Muscle of back (tissue), 3 donors: ENCODE measurements at regions not wholly inside any gene's neighbourhood (a gene's known extent, or its start where the extent isn't known, plus 50 kb on each side); places are given as distances from the start of the nearest gene placed in this dataset.
A peak's percentile ranks its signal among the peaks of the same experiment; 100 is the strongest.

Source experiments
- DNase-seq, 3 donors: peaks; one replicate each; pipeline versions ENCODE4 v3.0.0 to v3.0.0-alpha.2; 2013

DNA sequence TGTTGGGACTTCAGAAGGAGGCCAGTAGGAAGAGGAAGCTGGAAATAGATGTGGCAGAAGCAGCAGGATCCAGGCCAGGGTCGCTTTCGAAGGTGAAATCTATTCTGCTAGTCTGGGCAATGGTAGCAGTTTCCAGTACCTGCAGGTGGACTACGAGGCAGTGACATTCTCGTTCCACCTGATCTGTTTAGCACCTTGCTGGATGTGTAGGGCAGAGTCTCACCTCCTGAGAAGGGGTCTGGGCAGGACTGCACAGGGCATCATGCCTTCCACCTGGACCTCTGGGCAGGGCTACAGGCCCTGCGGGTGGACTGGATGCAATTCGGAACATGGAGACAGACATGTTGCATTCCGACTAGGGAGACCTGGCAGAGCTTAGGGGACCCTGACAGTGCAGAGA lies 254.8 kb upstream of the ZNF32 start:
- DNase-seq: no peak

DNA sequence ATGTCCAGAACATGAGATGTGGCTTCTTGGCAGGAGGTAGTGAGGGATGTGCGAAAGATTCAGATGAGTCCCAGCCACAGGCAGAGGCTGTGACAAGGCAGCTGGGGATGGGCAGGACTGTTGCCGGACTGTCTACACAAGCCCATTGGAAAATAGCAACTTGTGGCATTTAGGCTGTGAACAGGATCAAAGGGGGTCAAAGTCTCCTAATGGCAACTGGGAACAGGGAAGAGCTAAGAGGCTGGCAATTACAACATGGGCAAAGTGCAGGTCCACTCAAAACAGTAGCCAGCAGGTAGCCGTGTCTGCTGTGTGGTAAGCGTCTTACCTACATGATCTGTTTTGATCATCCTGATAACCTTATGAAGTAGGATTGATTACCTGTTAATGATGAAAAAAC lies 254.2 kb upstream of the ZNF32 start:
- DNase-seq: no peak

DNA sequence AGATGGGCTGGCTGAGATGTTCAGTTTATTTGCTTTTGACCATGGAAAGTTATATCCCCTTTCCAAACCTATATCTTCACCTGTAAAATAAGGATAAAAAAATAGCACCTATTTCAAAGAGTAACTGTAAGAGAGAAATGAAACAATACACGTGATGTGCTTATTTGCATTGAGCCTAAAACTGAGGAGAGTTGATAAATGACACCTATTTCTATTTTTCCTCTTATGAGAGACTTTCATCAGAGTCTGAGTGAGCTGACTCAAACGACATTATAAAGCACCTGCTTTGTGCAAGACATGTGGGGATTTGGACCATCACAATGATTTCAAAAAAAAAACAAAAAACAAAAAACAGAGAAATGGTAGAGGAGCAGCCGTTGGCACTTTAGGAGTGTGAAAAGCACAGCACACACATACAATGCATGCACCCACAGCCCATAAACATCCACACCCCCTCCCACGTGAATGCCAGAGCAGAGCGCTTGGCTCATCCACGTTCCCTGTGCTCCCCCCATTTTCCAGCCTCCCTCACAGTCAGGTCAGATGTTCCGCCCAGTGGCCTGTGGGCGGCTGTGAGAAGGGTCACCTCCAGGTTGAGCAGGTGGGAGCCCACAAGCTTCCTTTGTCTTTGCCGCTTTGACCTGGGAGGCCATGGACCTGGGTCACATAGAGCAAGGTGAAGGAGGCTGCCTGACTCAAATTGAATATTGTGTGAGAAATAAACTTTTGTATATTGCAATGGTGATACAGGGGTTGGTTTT lies 253.2 kb upstream of the ZNF32 start:
- no peak for DNase-seq

DNA sequence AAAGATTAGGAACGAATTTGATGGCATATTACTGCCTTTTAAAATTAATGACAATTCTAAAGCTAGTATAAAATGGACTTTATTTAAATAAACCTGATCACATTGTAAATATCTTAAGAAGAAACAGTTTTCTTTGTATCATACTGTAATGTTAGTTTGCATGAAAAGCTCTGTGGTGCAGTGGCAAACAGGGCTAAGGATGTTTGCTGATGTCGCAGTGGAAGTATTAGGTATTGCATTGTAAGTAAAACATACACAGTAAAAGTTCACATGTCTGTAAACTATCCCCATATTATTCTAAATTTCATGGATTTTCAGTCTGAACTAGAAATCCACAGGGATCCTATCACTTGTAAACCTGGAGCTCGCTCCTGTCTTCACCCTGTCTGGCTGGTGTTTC lies 252.6 kb upstream of the ZNF32 start:
- DNase-seq: no peak

DNA sequence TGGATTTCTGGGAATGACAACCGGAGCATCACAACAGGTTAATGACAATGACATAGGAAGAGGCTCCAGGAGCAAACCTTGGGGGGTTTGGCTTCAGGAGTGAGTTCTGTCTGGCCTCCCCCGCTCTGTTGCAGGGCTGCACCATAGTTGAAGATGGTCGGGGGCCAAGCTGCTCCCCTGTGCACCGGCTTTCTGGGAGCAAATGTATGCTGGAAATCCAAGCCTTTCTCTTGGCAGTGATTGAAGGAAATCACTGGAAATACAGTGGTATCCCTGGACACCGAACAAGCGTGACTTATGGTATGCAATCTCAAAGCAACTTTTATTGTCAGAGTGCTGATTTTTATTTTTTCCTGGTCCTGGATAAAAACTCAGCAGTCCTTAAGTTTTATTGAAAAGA lies 251.9 kb upstream of the ZNF32 start:
- peak in 1 of 3 donors; percentile 80 for DNase-seq

DNA sequence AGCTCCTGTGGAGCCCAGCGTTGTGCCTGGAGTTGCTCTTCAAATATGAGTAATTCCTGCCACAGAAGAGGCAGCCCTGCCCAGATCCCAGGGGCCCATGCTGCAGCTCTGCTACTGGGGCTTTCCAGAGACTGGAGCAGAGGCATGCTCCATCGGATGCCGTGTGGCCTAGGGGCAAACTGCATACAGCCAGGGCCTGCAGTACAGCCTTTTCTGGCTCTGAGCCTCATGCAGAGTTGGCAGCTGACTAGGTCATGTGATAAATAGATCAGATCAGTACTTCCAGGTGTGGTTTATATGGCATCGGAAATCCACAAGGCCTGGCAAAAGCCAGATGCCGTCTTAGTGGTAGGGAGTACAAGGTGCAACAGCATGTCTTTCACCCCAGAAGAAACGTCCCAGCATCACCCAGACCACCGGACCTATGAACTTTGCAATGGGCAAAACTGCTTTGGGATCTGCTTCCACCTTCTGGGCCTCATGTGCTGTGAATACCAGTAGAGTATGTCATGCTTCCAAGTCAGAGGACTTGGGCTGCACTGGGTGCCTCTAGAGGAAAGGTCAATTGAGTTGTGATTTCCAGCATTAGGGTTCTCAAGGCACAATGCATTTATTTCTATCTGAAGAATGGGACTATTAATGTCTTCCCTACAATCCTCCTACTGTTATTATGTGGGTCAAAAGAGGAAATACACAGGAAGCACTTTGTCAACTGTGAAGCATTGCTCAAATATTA lies 250.7 kb upstream of the ZNF32 start:
- DNase-seq: no peak

DNA sequence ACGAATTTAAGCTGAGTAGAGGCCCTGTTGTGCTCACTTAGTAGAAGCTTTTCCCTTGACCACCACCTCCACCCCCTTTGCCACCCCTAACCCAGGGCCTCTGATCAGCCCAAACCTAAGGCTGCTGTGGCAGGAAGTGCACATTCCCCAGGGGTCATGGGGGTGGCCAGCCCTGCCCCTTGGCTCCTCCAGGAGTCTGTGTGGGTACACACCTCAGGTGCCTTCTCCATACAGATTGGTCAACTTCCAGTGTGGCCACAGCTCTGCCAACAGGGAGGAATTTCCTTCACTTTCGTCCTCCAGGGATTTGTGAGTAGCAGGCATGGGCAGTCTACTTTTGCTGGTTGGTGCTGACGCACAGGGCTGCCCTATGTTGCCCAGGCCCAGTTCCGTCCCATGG lies 249.9 kb upstream of the ZNF32 start:
- no peak for DNase-seq

DNA sequence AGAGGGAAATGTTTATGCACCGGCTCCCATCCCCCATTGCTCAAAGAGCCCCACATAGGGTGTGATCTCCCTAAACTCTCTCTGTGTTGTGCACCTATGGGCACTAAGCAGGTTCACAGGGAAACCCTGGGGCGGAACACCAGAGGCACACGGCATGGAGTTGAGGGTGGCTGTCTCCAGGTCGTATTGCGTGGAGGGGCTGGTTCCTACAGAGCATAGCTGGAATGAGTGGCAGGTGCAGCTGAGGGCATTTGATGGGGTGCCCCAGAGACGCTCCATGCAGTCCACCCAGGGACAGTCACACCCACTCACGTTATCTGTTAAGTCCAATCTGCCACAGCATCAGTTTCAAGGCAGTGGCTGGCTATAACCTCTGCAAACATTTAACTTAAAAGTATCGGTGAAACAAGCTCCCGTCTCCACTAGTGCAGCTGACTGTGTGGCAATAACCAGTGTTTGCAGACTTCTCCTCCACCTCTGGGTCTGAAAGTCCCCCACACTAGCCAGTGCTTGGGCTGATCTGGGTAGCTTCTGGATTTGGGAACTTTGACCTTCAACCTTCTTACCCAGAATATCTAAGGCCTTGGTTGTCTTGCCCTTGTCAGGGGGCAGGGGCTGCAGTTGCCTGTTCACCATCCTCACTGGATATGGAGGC lies 249.2 kb upstream of the ZNF32 start:
- DNase-seq: no peak

DNA sequence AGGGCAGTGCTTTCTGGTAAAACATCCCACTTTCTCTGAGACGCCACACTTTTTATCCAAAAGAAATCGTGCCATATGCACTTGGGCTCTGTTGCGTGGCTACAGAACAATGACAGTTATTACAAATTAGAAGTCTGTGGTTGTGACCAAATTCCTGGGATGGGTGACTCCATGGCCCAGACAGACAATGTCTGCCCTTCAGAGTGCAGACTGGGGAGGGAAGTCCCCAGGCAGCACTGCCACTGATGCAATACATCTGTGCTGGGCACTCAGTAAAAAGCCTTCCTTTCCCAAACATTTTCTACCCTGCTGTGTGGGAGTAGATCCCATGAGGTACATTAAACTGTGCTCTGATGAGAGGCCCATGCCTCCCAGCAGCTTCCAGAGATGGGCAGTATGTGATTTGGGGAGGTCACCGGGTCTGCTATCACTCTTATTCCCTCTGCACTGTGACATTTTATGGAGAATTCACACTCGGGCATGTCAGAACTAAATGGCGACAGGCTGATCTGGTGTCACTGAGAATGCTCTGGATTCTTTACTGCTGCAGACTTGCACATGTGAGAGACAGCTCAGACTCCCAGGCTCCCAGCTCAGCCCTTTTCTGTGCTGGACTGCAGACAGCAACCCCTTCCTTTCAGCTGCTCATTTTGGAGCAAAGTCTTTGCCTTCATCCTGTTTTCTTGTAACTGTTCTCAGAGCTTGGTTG lies 243.5 kb upstream of the ZNF32 start:
- peak in 1 of 3 donors; percentile 68 for DNase-seq

DNA sequence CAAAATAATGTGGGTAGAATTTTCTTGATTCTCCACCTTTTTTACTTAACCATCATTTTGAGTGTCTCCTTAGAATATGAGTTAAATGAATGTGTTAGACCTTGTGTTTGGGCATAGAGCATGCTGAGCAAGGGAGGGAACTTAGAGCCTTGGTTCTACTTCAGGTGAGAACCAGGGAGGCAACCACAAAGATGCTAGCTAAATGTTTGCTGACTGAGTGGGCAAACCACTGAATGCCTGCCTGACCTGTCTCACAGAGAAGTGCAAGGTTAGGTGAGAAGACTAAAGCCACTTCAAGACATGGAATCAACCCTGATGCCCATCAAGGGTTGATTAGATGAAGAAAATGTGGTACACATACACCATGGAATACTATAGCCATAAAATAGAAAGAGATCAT lies 242.6 kb upstream of the ZNF32 start:
- DNase-seq: no peak

DNA sequence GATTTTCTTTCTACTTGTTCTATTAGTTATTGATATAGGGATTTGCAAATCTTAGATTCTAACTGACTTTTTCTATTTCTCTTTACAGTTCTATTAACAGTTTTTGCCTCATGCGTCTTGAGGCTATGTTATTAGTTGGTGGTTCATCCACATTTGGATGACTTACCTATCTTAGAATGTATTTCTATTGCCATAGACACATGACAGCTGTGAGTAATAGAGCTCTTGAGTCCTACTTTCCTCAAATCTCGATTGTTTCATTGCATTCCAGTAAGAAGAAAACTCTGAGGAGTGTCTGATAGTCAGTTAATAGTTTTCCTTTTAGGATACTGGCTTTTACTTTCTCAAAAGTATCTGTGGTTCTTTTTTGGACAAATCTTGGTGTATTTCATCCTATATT lies 241.4 kb upstream of the ZNF32 start:
- peak in 2 of 3 donors; percentile 36 to 70 for DNase-seq

DNA sequence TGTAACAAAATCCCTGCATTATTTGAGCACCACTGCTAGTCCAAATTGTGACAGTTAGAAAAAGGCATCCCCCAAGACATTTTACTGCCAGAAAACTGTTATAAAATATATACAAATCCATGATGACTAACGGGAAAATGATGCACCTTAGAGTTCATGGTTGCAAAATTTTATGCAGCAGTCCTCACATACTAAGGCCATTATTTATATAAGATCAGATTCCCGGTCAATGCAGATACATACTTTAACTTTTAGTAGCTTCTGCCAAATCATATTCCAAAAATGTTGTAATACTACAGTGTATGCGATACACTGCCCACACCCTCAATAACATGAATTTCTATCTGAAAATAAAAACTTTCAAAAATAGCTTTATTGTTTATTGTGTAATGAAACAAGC lies 239.9 kb upstream of the ZNF32 start:
- peak in 2 of 3 donors; percentile 65 to 88 for DNase-seq

DNA sequence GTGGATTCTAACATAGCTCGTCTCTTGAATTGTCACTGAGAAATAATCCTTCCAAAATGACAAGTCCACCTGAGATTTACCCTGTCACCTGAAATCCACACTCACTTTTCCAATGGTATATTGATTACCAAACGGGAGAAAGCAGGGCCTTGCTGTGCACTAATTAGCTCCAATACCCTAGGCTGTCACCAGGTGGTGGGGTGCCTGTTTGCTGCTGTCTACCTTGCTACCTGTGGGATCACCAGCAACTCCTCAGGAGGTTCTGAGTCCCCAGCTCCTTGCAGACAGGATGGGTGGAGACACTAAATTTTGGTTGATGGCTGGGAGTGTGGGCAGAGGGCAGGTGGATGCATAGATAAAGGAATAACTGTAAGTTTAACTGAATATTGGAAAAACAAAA lies 237.2 kb upstream of the ZNF32 start:
- DNase-seq: no peak

DNA sequence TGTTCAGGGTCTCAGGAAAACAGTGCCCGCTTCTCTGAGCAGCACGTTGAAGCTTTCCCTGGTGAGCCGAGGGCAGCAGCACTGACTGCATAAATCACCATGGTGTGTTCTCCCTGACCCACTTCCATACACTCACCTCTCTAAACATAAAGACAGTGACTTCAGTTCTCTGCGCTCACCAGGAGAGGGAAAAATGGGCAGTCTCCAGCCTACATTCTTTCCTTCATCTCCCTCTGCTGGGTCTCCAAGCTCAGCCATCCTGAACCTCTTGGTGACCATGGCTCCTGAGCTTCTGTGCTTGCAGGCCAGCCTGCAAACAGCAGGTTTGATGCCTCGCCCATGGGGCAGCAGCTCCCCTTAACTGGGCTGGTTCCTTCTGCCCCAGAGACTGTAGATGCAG lies 236.6 kb upstream of the ZNF32 start:
- DNase-seq: no peak

DNA sequence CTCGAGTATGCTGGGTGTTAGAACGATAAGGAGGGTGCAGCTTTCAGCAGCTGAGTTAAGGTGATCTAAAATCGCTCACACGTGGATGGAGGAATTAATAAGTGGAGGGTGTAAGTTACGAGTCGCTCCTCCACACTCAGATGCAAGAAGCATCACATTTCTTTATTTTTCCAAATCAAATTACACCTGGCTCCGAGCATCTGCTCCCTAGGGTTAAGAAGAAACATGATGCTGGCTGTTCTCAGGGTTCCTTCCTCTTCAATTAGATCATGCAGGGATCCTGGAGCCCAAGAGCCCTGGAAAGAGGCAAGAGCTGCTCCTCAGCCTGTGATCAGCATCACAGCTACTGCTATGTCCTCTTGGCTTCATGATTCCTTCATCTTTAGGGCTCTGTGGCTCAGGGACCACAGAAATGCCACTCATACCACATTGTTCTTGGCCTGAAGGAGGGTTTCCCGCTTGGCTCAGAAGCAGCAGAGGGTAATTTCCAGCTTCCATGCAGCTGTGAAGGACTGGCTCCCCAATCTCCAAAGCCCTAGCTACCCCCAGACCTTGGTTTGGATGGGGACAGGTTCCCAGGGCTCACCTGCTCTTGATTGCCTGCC lies 235.9 kb upstream of the ZNF32 start:
- no peak for DNase-seq

DNA sequence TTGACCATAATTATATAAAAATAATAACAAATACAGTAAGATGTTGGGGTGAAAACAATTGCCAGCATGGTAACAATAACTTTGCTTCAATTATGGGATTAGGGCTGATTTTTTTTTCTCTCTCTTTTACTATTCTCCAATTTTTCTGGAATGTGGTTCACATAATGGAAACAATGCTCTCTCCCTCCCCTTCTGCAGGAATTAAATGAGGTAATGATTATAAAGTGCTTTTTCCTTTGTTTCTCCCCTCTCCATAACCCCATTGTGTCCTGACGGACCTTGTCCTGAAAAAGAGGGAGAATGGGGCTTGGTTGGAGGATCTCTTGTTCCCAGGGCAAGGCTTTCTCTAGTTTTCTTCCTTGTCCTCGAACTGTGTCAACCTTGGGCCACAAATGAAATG lies 234.0 kb upstream of the ZNF32 start:
- no peak for DNase-seq

DNA sequence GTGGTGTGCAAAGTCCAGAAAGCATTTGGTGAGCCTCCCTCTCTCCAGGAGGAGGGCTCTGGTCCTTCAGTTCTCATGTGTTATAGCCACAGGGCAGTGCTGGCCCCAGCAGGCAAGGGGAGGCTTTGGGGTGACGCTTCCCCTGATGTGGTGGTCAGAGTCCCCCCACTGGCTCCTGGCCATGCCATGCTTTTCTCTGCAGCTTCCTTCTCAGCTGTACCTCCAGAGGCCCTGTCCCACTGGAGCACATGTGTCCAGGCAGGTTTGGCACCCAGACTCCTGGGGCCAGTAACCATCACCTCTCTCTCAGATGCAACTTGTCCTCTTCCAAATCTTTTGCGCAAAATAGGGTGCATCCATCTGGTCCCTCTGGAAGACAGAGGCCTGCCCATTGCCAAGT lies 233.0 kb upstream of the ZNF32 start:
- DNase-seq: no peak

DNA sequence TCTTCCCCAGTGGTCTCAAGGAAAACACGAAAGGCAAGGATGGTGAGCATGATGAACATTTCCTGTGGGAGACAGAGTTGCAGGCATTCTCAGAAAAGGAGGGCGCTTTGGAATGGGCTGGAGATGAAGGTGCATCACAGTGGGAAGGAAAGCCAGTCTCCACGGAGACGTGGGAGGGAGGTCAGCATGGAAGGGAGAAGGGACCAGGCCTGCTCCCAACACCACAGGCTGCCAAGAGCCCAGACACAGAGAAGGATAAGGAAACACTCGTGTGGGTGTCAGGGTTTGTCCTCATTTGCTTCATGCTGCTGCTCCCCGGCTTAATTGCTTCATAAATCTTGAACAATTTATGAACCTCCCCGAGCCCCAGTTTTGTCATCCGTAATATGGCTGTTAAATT lies 231.5 kb upstream of the ZNF32 start:
- no peak for DNase-seq

DNA sequence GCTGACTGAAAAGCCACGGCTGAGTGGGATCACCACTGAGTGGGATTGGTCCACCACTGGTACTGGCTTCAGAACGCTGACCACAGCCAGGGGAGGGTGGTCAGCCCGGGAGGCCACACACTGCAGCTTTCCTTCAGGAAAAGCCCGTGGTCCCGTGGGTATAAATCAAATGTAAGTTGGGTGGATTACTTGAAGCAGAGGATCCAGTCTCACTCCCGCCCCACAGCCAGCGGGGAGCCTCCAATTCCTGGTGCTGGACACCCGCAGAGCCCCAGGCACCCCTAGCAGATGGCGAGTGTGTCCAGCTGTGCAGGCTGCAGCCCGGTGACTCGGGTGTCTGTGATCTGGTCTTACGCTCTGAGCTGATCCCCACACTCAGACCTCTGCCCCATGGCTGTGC lies 231.1 kb upstream of the ZNF32 start:
- DNase-seq: no peak

DNA sequence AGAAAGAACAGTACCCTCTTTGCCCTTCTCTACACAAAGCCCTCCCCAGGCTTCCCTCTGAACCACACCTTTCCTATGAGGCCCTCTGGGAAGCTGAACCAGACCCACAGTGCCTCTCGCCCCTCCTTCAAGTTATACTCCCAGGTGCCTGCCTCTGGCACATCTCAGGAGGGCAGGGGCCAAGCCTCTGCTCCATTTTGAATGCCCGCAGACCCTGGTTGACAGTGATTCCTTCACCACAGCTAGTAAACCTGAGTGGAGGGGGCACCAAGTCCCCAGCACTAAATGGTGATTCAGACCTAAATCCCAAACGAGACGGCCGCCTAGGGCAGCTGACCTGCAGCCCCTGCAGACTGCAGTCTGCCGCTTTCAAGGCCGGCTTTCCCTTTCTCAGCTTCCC lies 230.5 kb upstream of the ZNF32 start:
- DNase-seq: no peak

DNA sequence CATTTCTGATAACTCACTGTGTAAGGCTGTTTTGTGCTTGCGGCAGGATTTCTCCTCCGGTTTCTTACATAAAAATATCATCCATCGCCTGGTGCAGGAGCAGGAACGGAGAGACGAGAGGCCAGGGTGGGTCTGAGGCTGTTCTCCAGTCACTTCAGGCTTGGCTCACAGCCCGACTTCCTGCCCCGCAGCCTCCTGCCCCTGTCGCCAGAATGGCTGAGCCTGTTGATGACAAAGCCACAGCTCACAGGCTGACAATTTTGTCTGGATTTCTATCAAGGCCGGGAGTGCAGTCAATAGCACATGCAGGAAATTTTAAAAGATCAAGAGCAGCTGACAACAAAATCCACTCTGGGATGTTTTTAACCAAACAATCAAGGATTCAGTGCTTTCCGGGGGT lies 229.7 kb upstream of the ZNF32 start:
- DNase-seq: peak in 1 of 3 donors; percentile 62

DNA sequence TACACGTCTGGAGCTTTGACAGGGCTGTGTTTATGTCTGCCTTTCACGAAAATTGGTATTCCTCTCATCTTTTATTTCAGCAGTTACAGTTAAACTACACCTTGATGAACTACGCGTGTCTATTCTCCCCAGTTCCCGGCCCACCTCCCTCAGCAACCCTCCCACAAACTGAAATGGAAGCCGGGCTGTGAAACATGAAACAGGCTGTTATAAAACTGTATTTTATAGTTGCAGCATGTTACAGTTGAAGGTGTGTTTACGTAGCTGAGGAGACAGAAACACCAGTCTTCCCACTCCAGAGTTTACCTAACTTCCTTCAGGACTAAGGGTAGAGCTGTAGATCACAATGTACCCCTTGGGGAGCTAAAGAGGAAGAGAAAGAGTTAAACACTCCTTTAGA lies 228.3 kb upstream of the ZNF32 start:
- DNase-seq: no peak
